Gastrocnemius medialis (tissue), 4 donors: ENCODE measurements at regions not wholly inside any gene's neighbourhood (a gene's known extent, or its start where the extent isn't known, plus 50 kb on each side); places are given as distances from the start of the nearest gene placed in this dataset.

Experiments
- ATAC-seq, 2 donors: fragments of 150-250 bp; one replicate each; pipeline ENCODE4 v1.9.1; 2016
- DNase-seq, 2 donors: peaks; one replicate each; pipeline ENCODE4 v3.0.0-alpha.2; 2019
- H3K27ac ChIP-seq, 4 donors: fragments of 200-600 bp; sonication (generic); 1 replicate in 1 of 4; 2 replicates in 3 of 4; pipeline ENCODE4 v1.5.1; 2016 to 2018; ENCODE audit warnings: mild to moderate bottlenecking in 2 of 4, moderate library complexity in 1 of 4
- H3K27me3 ChIP-seq, 3 donors: fragments of 200-600 bp; sonication (generic) in 2 of 3; 1 replicate in 1 of 3; 2 replicates in 2 of 3; pipeline versions ENCODE4 v1.5.1 to v1.6.0; 2016 to 2019; ENCODE audit warnings: mild to moderate bottlenecking in 1 of 3, moderate library complexity in 1 of 3
- H3K36me3 ChIP-seq, 2 donors: fragments of 200-600 bp; sonication (generic) in 1 of 2; one replicate each; pipeline ENCODE4 v1.5.1; 2017 to 2018
- H3K4me1 ChIP-seq, 2 donors: fragments of 200-600 bp; sonication (generic) in 1 of 2; one replicate each; pipeline ENCODE4 v1.5.1; 2016 to 2017; ENCODE audit warnings: mild to moderate bottlenecking in 2 of 2
- H3K4me3 ChIP-seq, 4 donors: fragments of 200-600 bp; sonication (generic) in 3 of 4; 1 replicate in 1 of 4; 2 replicates in 3 of 4; pipeline ENCODE4 v1.5.1; 2016 to 2019; ENCODE audit warnings: mild to moderate bottlenecking in 2 of 4
- H3K9me3 ChIP-seq, 3 donors: fragments of 200-600 bp; sonication (generic) in 2 of 3; 1 replicate in 1 of 3; 2 replicates in 2 of 3; pipeline ENCODE4 v1.5.1; 2016 to 2019
- CTCF ChIP-seq, 5 experiments: fragments of 450-650 bp in 3 of 5; fragments of 200-600 bp in 2 of 5; sonication (generic) in 2 of 5; IDR thresholded peaks in 4 of 5; conservative IDR thresholded peaks in 1 of 5; 1 replicate in 4 of 5; 2 replicates in 1 of 5; pipeline ENCODE4 v1.5.1; 2016 to 2019; ENCODE audit warnings: antibody characterized with exemption in 5 of 5, mild to moderate bottlenecking in 3 of 5, moderate library complexity in 3 of 5
- POLR2A ChIP-seq, 2 donors: fragments of 450-650 bp; IDR thresholded peaks; one replicate each; pipeline ENCODE4 v1.6.1; 2017; ENCODE audit warnings: antibody characterized with exemption in 2 of 2, mild to moderate bottlenecking in 2 of 2, moderate library complexity in 2 of 2
- in situ Hi-C, 4 donors: fragments of 200-750 bp; cut with MboI; loops; one replicate each; pipeline versions ENCODE4 v1.15.0 to v1.8.0; 2017; ENCODE audit warnings: low sequenced_read_pairs in 4 of 4
- intact Hi-C: fragments of 100-400 bp; cut with DNase I; formaldehyde crosslinking; loops from one replicate; pipeline ENCODE4 v1.15.1; 2023; ENCODE audit warnings: low total_unique reads

- ATAC-seq (peak in 1 of 2 donors; percentile 47), DNase-seq (no peak)
- Histone ChIP-seq H3K27me3 (no peaks in the 10 kb centered on the region), H3K27ac (peak overlapping the region in 3 of 4 donors; percentile 16 to 44 (median 41)), H3K36me3 (no peaks in the 10 kb centered on the region), H3K4me1 (no peaks in the 10 kb centered on the region), H3K9me3 (no peaks in the 10 kb centered on the region), H3K4me3 (peak overlapping the region in 2 of 4 donors; percentile 5)
- in situ Hi-C loops: no loop called here
- intact Hi-C loops: no loop called here
- no peak for TF ChIP-seq POLR2A (IDR thresholded peaks at IDR 0.05)
- TF ChIP-seq CTCF (IDR thresholded peaks at IDR 0.05 in 4 of 5, conservative IDR thresholded peaks at IDR 0.05 in 1 of 5): no peak
Observed at GRCh38 chr1:172775606-172776005, 116.7 kb downstream of the FASLG start.

GRCh38 chr1:172776071-172776470 lies 117.2 kb downstream of the FASLG start:
- ATAC-seq: no peak
- TF ChIP-seq POLR2A (IDR thresholded peaks at IDR 0.05) (no peak), CTCF (IDR thresholded peaks at IDR 0.05 in 4 of 5, conservative IDR thresholded peaks at IDR 0.05 in 1 of 5) (no peak)
- intact Hi-C loops: no loop called here

GRCh38 chr1:172777767-172778166 lies 118.9 kb downstream of the FASLG start:
- DNase-seq: no peak
- no peaks in the 10 kb centered on the region for H3K27me3 ChIP-seq
- H3K4me1 ChIP-seq: no peaks in the 10 kb centered on the region
- H3K36me3 ChIP-seq: no peaks in the 10 kb centered on the region
- no peak for ATAC-seq
- intact Hi-C loops (no loop called here), in situ Hi-C loops (no loop called here)
- TF ChIP-seq POLR2A (IDR thresholded peaks at IDR 0.05) (no peak), CTCF (IDR thresholded peaks at IDR 0.05 in 4 of 5, conservative IDR thresholded peaks at IDR 0.05 in 1 of 5) (no peak)
- H3K9me3 ChIP-seq: no peaks in the 10 kb centered on the region
- no peak overlapping the region for H3K27ac ChIP-seq
- no peak overlapping the region for H3K4me3 ChIP-seq

More at GRCh38 chr1:172776071-172776470, 117.2 kb downstream of the FASLG start:
- Histone ChIP-seq H3K4me1 (no peaks in the 10 kb centered on the region), H3K4me3 (peak overlapping the region in 2 of 4 donors; percentile 5 to 8), H3K27me3 (no peaks in the 10 kb centered on the region), H3K9me3 (no peaks in the 10 kb centered on the region), H3K27ac (peak overlapping the region in 3 of 4 donors; percentile 24 to 44 (median 41)), H3K36me3 (no peaks in the 10 kb centered on the region)
- in situ Hi-C loops: no loop called here
- no peak for DNase-seq

- no peaks in the 10 kb centered on the region for H3K27me3 ChIP-seq
- no peaks in the 10 kb centered on the region for H3K4me1 ChIP-seq
- no peak overlapping the region for H3K4me3 ChIP-seq
- no peak for ATAC-seq
- TF ChIP-seq CTCF (IDR thresholded peaks at IDR 0.05 in 4 of 5, conservative IDR thresholded peaks at IDR 0.05 in 1 of 5) (no peak), POLR2A (IDR thresholded peaks at IDR 0.05) (no peak)
- intact Hi-C loops: no loop called here
- in situ Hi-C loops: no loop called here
- H3K9me3 ChIP-seq: no peaks in the 10 kb centered on the region
- DNase-seq: no peak
- no peak overlapping the region for H3K27ac ChIP-seq
- no peaks in the 10 kb centered on the region for H3K36me3 ChIP-seq
Observed at GRCh38 chr1:172778456-172779455, 119.9 kb downstream of the FASLG start.
